T-helper 1 cell (primary cell): ENCODE measurements at regions not wholly inside any gene's neighbourhood (a gene's known extent, or its start where the extent isn't known, plus 50 kb on each side); places are given as distances from the start of the nearest gene placed in this dataset.
A peak's percentile ranks its signal among the peaks of the same experiment; 100 is the strongest.
"Not testable (repeated sequence)": the region's sequence is repeated elsewhere in the genome, so short reads cannot be mapped to it uniquely, and the experiment has no call there.

ENCODE experiments used
- DNase-seq, 5 donors: peaks; one replicate each; pipeline ENCODE4 v3.0.0-alpha.2; 2012 to 2020

GRCh38 chr6:157727629-157728182, 95.3 kb upstream of the SNX9 start:
- DNase-seq, result no peak

- no peak for DNase-seq
Observed at GRCh38 chr6:157728183-157728881, 94.7 kb upstream of the SNX9 start.

GRCh38 chr6:157731221-157731620, 91.8 kb upstream of the SNX9 start:
- DNase-seq, result no peak

GRCh38 chr6:157732007-157732406, 91.0 kb upstream of the SNX9 start:
- no peak for DNase-seq

- DNase-seq, result no peak
Observed at GRCh38 chr6:157732416-157733161, 90.5 kb upstream of the SNX9 start.

- not testable (repeated sequence) for DNase-seq
Observed at GRCh38 chr6:157736555-157736954, 86.5 kb upstream of the SNX9 start.

- DNase-seq, result no peak
Observed at GRCh38 chr6:157741321-157741947, 81.6 kb upstream of the SNX9 start.

GRCh38 chr6:157741948-157742556, 81.0 kb upstream of the SNX9 start:
- no peak for DNase-seq

- no peak for DNase-seq
Observed at GRCh38 chr6:157744102-157744601, 78.9 kb upstream of the SNX9 start.

- DNase-seq, result no peak
Observed at GRCh38 chr6:157746897-157747296, 76.1 kb upstream of the SNX9 start.

GRCh38 chr6:157747370-157747769, 75.7 kb upstream of the SNX9 start:
- DNase-seq, result no peak

- DNase-seq, result no peak
Observed at GRCh38 chr6:157748839-157749571, 74.0 kb upstream of the SNX9 start.

GRCh38 chr6:157750973-157751372, 72.1 kb upstream of the SNX9 start:
- DNase-seq, result not testable (repeated sequence)

GRCh38 chr6:157751547-157752200, 71.4 kb upstream of the SNX9 start:
- no peak for DNase-seq

- DNase-seq, result not testable (repeated sequence)
Observed at GRCh38 chr6:157752879-157753278, 70.2 kb upstream of the SNX9 start.

- no peak for DNase-seq
Observed at GRCh38 chr6:157753291-157753690, 69.8 kb upstream of the SNX9 start.

- not testable (repeated sequence) for DNase-seq
Observed at GRCh38 chr6:157753801-157754200, 69.2 kb upstream of the SNX9 start.

- no peak for DNase-seq
Observed at GRCh38 chr6:157754351-157754750, 68.7 kb upstream of the SNX9 start.

GRCh38 chr6:157755032-157755745, 67.9 kb upstream of the SNX9 start:
- DNase-seq, result no peak

- DNase-seq, result peak in 1 of 5 donors; percentile 20
Observed at GRCh38 chr6:157755746-157756411, 67.2 kb upstream of the SNX9 start.
